ENCODE measurements at regions not wholly inside any gene's neighbourhood (a gene's known extent, or its start where the extent isn't known, plus 50 kb on each side); places are given as distances from the start of the nearest gene placed in this dataset.
A peak's percentile ranks its signal among the peaks of the same experiment; 100 is the strongest.
"Not testable (repeated sequence)": the region's sequence is repeated elsewhere in the genome, so short reads cannot be mapped to it uniquely, and the experiment has no call there.

DNA sequence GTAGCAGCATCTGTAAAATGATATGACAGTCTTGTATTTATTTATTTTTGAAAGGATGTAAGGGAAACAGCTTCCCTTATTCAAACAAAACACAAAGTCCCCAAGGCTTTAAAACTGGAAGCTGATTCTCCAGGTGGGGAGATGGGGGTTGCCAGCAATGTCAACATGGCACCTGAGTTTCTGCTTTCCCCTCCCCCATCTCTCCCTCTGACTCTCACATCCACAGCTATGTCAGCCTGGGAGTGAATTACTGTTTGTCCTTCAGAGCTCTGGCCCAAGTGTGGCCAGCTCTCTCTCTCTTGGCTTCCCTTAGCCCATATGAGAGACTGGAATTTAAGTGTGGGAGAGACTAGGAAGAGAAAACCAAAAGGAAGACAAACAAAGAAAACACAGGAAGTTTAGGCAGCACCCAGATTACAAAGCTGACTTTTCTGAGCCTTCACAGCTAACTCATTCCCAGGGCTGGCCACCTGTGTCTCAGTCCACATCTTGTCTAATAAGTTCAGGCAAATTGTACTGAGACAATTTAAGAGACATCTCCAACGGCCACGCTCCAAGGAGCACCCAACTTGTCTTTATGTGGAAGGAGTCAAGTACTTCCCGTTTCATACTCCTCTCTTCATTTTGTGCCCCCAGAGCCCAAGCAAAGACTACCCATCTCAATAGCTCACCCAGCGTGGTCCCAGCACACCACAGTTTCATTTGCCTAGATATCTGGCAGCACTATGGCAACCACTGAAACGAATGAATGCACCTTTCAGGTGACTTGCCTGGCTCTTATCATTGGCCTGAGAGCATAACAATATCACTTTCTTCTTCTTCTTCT lies 69.2 kb downstream of the SOX9 start:
- Histone ChIP-seq H3K9me3 (no peaks in the 10 kb centered on the region), H3K27me3 (no peaks in the 10 kb centered on the region), H3K27ac (no peak overlapping the region), H3K36me3 (no peaks in the 10 kb centered on the region), H3K4me3 (no peak overlapping the region), H3K4me1 (no peaks in the 10 kb centered on the region)
- DNase-seq: no peak
- TF ChIP-seq, protein P1, sequence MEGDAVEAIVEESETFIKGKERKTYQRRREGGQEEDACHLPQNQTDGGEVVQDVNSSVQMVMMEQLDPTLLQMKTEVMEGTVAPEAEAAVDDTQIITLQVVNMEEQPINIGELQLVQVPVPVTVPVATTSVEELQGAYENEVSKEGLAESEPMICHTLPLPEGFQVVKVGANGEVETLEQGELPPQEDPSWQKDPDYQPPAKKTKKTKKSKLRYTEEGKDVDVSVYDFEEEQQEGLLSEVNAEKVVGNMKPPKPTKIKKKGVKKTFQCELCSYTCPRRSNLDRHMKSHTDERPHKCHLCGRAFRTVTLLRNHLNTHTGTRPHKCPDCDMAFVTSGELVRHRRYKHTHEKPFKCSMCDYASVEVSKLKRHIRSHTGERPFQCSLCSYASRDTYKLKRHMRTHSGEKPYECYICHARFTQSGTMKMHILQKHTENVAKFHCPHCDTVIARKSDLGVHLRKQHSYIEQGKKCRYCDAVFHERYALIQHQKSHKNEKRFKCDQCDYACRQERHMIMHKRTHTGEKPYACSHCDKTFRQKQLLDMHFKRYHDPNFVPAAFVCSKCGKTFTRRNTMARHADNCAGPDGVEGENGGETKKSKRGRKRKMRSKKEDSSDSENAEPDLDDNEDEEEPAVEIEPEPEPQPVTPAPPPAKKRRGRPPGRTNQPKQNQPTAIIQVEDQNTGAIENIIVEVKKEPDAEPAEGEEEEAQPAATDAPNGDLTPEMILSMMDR (IDR thresholded peaks at IDR 0.05): no peak
- intact Hi-C loops (cut with DNase I; ENCODE audit: low total_unique reads): no loop called here

DNA sequence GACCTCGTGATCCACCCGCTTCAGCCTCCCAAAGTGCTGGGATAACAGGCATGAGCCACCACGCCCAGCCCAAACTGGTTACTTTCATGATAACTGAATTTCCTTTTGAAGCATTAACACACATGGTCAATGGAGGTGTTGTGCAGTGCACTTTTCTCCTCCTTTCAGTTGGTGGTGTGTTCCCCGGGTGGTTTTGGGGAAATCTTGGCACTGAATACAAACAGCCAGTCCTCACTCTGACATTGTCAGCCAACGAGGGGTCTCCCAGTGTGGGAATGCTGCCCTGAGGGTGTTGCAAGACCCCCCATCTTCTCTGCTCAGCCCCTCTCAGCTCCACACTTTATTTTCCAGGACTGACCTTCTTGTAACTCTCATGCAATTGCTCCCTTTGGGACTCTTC lies 70.5 kb downstream of the SOX9 start:
- H3K27ac ChIP-seq: no peak overlapping the region
- DNase-seq: no peak
- TF ChIP-seq, protein P1 (IDR thresholded peaks at IDR 0.05): no peak
- no peaks in the 10 kb centered on the region for H3K36me3 ChIP-seq
- no peak overlapping the region for H3K4me3 ChIP-seq
- H3K4me1 ChIP-seq: no peaks in the 10 kb centered on the region
- peaks cover 0 to 6% (median 0%) of the 10 kb centered on the region in 3 donors for H3K9me3 ChIP-seq
- no peaks in the 10 kb centered on the region for H3K27me3 ChIP-seq
- intact Hi-C loops (cut with DNase I; ENCODE audit: low total_unique reads): no loop called here

DNA sequence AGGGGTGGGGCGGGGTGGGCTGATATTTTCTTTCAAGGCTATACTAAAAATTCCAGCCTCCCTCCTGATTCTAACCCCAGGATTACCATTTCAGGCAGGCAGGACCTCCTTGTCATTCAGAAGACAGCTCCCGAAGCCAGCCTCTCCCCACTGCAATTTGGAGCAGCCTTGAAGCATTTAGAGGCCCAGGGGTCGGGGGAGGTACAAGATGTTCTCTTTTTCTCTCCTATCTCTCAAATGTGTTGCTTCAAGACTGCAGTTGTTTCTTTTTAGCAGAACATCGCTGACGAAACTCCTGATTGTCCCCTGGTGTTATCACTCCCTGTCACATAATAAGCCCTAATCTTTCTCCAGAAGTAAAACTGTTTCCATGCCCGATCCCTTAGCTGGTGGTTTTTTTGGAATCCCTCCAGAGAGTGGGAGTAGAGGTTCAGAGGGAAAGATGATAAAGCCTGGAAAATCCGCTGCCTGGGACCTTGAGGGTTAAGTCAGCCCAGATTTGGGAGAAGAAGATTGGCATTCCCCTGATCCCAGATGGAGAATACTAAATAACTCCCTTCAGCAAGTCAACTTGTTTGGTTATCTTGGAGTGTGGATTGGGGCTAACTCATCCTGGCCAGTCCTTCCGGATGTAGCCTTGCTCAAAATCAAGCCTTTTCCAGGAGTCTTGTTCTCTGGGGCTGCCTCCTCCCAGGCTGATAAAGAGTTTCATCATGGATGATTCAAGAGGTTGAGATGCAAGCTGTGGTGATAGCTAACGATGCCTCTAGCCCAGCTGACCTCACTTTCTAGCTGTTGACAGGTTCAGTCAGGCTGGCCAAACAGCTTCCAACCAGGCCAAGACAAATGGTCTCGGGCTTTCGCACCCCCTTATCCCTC lies 71.3 kb downstream of the SOX9 start:
- H3K4me1 ChIP-seq: no peaks in the 10 kb centered on the region
- H3K36me3 ChIP-seq: no peaks in the 10 kb centered on the region
- TF ChIP-seq, protein P1 (IDR thresholded peaks at IDR 0.05): no peak
- H3K9me3 ChIP-seq: peaks cover 0 to 9% (median 0%) of the 10 kb centered on the region in 3 donors
- peak; percentile 67 to 71 for DNase-seq
- no peak overlapping the region for H3K4me3 ChIP-seq
- H3K27ac ChIP-seq: no peak overlapping the region
- no peaks in the 10 kb centered on the region for H3K27me3 ChIP-seq
- intact Hi-C loops (cut with DNase I; ENCODE audit: low total_unique reads): no loop called here

DNA sequence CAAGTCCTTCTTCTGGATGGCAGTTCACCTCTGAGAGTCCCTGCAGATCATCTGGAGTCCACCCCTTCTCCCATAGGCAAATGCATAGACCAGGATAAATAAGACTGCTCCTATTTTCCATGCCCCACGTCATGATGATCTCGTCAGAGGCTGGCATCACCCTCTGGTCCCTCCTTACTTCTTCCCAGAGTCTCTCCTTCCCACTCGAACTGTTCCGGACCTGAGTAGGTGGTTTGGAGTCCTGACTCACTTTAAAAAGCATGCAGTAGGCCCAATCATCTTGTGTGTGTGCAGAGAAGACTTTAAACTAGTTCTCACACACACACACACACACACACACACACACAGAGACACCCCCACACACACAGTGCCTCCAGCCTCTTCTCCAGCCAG lies 72.0 kb downstream of the SOX9 start:
- intact Hi-C loops (cut with DNase I; ENCODE audit: low total_unique reads): no loop called here
- Histone ChIP-seq H3K4me3 (no peak overlapping the region), H3K27ac (no peak overlapping the region)

DNA sequence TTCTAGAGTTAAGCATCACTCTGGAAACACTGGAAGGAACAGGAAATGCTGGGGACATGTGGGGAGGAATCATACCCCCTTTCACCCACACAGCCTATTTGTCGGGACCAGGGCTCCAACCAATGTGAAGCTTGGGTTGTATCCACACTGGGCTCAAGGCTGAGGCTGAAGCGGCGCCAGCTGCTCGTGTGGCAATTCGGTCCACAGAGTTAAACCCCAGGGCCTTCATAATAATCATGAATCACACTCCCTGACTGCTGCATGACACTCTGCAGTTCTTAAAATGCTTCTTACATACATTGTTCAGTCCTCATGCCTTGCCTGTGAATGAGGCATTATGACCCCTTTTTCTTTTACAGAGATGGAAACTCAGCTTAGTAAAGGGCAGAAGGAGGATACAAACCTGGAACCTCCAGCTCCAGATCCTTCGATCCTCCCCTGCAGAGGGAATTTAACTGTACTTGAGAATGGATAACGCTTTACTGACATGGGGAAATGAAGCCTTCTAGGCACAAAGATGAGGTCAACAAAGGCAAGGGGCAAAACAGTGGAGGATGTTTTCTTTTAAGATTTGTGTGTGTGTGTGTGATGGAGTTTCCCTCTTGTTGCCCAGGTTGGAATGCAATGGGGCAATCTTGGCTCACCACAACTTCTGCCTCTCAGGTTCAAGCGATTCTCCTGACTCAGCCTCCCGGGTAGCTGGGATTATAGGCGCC lies 72.7 kb downstream of the SOX9 start:
- peaks cover 0 to 9% (median 0%) of the 10 kb centered on the region in 3 donors for H3K9me3 ChIP-seq
- DNase-seq: peak in 1 of 2 donors; percentile 30
- TF ChIP-seq, protein P1 (IDR thresholded peaks at IDR 0.05): no peak
- no peaks in the 10 kb centered on the region for H3K27me3 ChIP-seq
- intact Hi-C loops (cut with DNase I; ENCODE audit: low total_unique reads): no loop called here
- no peaks in the 10 kb centered on the region for H3K4me1 ChIP-seq
- H3K36me3 ChIP-seq: no peaks in the 10 kb centered on the region
- no peak overlapping the region for H3K27ac ChIP-seq
- H3K4me3 ChIP-seq: no peak overlapping the region

More for the DNA sequence above, 72.0 kb downstream of the SOX9 start:
- no peaks in the 10 kb centered on the region for H3K4me1 ChIP-seq
- TF ChIP-seq, protein P1 (IDR thresholded peaks at IDR 0.05): no peak
- no peaks in the 10 kb centered on the region for H3K27me3 ChIP-seq
- no peaks in the 10 kb centered on the region for H3K36me3 ChIP-seq
- H3K9me3 ChIP-seq: peaks cover 0 to 9% (median 0%) of the 10 kb centered on the region in 3 donors
- DNase-seq: no peak

DNA sequence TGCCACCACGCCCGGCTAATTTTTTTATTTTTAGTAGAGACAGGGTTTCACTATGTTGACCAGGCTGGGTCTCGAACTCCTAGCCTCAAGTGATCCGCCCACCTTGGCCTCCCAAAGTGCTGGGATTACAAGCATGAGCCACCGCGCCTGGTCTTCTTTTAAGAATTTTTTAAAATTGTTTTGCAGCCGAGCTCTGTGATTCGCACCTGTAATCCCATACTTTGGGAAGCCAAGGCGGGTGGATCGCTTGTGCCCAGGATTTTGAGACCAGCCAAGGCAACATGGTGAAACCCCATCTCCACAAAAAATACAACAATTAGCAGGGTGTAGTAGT lies 73.3 kb downstream of the SOX9 start:
- DNase-seq; H3K36me3 ChIP-seq; H3K9me3 ChIP-seq; H3K27ac ChIP-seq; H3K4me3 ChIP-seq; H3K27me3 ChIP-seq; H3K4me1 ChIP-seq; intact Hi-C loops (cut with DNase I; ENCODE audit: low total_unique reads): not testable (repeated sequence)
